ENCODE measurements at regions not wholly inside any gene's neighbourhood (a gene's known extent, or its start where the extent isn't known, plus 50 kb on each side); places are given as distances from the start of the nearest gene placed in this dataset.

GRCh38 chr20:12293900-12294299 is 376.2 kb downstream of the BTBD3 start:
- intact Hi-C loops (cut with micrococcal nuclease) = no loop called here
- ChIA-PET CTCF (no interaction called here), POLR2A (no interaction called here)
- no peak for ATAC-seq
- Mint-ChIP-seq H3K36me3 (peaks cover 0 to 6% (median 0%) of the 10 kb centered on the region in 5 donors), H3K27me3 (no peaks in the 10 kb centered on the region), H3K9me3 (peaks cover 10 to 47% (median 22%) of the 10 kb centered on the region in 11 donors), H3K4me3 (no peak overlapping the region), H3K4me1 (no peaks in the 10 kb centered on the region), H3K27ac (no peak overlapping the region)
- Histone ChIP-seq H3K27ac (ENCODE audit: low read depth, low read length) (no peak overlapping the region), H3K9me3 (ENCODE audit: control insufficient read depth in 2 of 3, low read length in 3 of 3) (peaks cover 0 to 17% (median 3%) of the 10 kb centered on the region in 3 experiments), H3K4me3 (ENCODE audit: low read length) (no peak overlapping the region), H3K4me1 (ENCODE audit: control insufficient read depth in 2 of 2, insufficient read depth in 2 of 2, low read length in 2 of 2) (no peaks in the 10 kb centered on the region), H3K27me3 (ENCODE audit: control insufficient read depth in 2 of 2, insufficient read depth in 2 of 2, low read length in 2 of 2) (peaks cover 0 to 3% of the 10 kb centered on the region in 2 donors), H3K36me3 (ENCODE audit: control insufficient read depth in 2 of 3, insufficient read depth in 3 of 3, low read length in 3 of 3) (no peaks in the 10 kb centered on the region)
- DNase-seq = no peak

DNA sequence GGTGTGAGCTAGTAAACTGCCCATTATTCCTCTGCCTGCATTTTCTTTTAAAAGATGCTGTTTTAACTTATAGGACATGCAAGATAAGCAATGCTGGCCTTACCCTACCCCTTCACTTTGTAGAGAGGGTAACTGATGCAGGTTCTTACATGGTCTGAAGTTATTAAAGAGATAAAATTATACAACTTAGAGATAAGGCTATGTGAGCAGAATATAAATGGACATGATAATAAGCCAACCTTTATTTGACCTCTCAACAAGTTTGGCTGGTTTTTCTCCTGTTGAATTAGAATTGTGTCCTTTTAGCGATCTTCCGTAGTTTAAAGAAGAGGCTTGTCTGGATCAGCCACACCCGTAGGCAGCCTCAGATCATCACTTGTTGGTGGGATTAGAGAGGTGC is 377.0 kb downstream of the BTBD3 start:
- ATAC-seq = no peak
- ChIA-PET POLR2A (no interaction called here), CTCF (no interaction called here)
- no peak for DNase-seq
- Histone ChIP-seq H3K4me1 (ENCODE audit: control insufficient read depth in 2 of 2, insufficient read depth in 2 of 2, low read length in 2 of 2) (no peaks in the 10 kb centered on the region), H3K27me3 (ENCODE audit: control insufficient read depth in 2 of 2, insufficient read depth in 2 of 2, low read length in 2 of 2) (peaks cover 0 to 3% of the 10 kb centered on the region in 2 donors), H3K36me3 (ENCODE audit: control insufficient read depth in 2 of 3, insufficient read depth in 3 of 3, low read length in 3 of 3) (no peaks in the 10 kb centered on the region), H3K9me3 (ENCODE audit: control insufficient read depth in 2 of 3, low read length in 3 of 3) (peaks cover 0 to 20% (median 3%) of the 10 kb centered on the region in 3 experiments), H3K27ac (ENCODE audit: low read depth, low read length) (no peak overlapping the region), H3K4me3 (ENCODE audit: low read length) (no peak overlapping the region)
- no peaks in the 10 kb centered on the region for H3K4me1 Mint-ChIP-seq
- peaks cover 0 to 6% (median 0%) of the 10 kb centered on the region in 5 donors for H3K36me3 Mint-ChIP-seq
- no peak overlapping the region for H3K27ac Mint-ChIP-seq
- peaks cover 5 to 49% (median 21%) of the 10 kb centered on the region in 11 donors for H3K9me3 Mint-ChIP-seq
- intact Hi-C loops (cut with micrococcal nuclease) = no loop called here
- H3K4me3 Mint-ChIP-seq = no peak overlapping the region
- H3K27me3 Mint-ChIP-seq = no peaks in the 10 kb centered on the region

GRCh38 chr20:12305188-12305950 is 387.7 kb downstream of the BTBD3 start:
- Mint-ChIP-seq H3K36me3 (no peaks in the 10 kb centered on the region), H3K27me3 (peaks cover 0 to 4% (median 0%) of the 10 kb centered on the region in 5 donors), H3K9me3 (peaks cover 2 to 45% (median 19%) of the 10 kb centered on the region in 11 donors), H3K27ac (no peak overlapping the region), H3K4me3 (no peak overlapping the region), H3K4me1 (no peaks in the 10 kb centered on the region)
- ChIA-PET POLR2A (no interaction called here), CTCF (no interaction called here)
- no peaks in the 10 kb centered on the region for H3K36me3 ChIP-seq (ENCODE audit: control insufficient read depth in 2 of 3, insufficient read depth in 3 of 3, low read length in 3 of 3)
- ATAC-seq = no peak
- no peaks in the 10 kb centered on the region for H3K4me1 ChIP-seq (ENCODE audit: control insufficient read depth in 2 of 2, insufficient read depth in 2 of 2, low read length in 2 of 2)
- no peak overlapping the region for H3K4me3 ChIP-seq (ENCODE audit: low read length)
- no peak overlapping the region for H3K27ac ChIP-seq (ENCODE audit: low read depth, low read length)
- intact Hi-C loops (cut with micrococcal nuclease) = no loop called here
- H3K27me3 ChIP-seq (ENCODE audit: control insufficient read depth in 2 of 2, insufficient read depth in 2 of 2, low read length in 2 of 2) = no peaks in the 10 kb centered on the region
- no peaks in the 10 kb centered on the region for H3K9me3 ChIP-seq (ENCODE audit: control insufficient read depth in 2 of 3, low read length in 3 of 3)
- no peak for DNase-seq

GRCh38 chr20:12306107-12306506 is 388.4 kb downstream of the BTBD3 start:
- H3K4me3 Mint-ChIP-seq = no peak overlapping the region
- H3K4me1 Mint-ChIP-seq = no peaks in the 10 kb centered on the region
- intact Hi-C loops (cut with micrococcal nuclease) = no loop called here
- H3K9me3 ChIP-seq (ENCODE audit: control insufficient read depth in 2 of 3, low read length in 3 of 3) = no peaks in the 10 kb centered on the region
- H3K36me3 Mint-ChIP-seq = no peaks in the 10 kb centered on the region
- H3K27me3 ChIP-seq (ENCODE audit: control insufficient read depth in 2 of 2, insufficient read depth in 2 of 2, low read length in 2 of 2) = no peaks in the 10 kb centered on the region
- no peaks in the 10 kb centered on the region for H3K4me1 ChIP-seq (ENCODE audit: control insufficient read depth in 2 of 2, insufficient read depth in 2 of 2, low read length in 2 of 2)
- ATAC-seq = no peak
- no peak overlapping the region for H3K4me3 ChIP-seq (ENCODE audit: low read length)
- POLR2A ChIA-PET = no interaction called here
- no peak overlapping the region for H3K27ac ChIP-seq (ENCODE audit: low read depth, low read length)
- H3K9me3 Mint-ChIP-seq = peaks cover 2 to 45% (median 20%) of the 10 kb centered on the region in 11 donors
- H3K27me3 Mint-ChIP-seq = peaks cover 0 to 4% (median 0%) of the 10 kb centered on the region in 5 donors
- no peaks in the 10 kb centered on the region for H3K36me3 ChIP-seq (ENCODE audit: control insufficient read depth in 2 of 3, insufficient read depth in 3 of 3, low read length in 3 of 3)
- H3K27ac Mint-ChIP-seq = no peak overlapping the region
- DNase-seq = no peak
- CTCF ChIA-PET = no interaction called here

- Mint-ChIP-seq H3K4me3 (no peak overlapping the region), H3K9me3 (peaks cover 0 to 16% (median 6%) of the 10 kb centered on the region in 11 donors), H3K27ac (no peak overlapping the region), H3K27me3 (no peaks in the 10 kb centered on the region), H3K4me1 (no peaks in the 10 kb centered on the region), H3K36me3 (no peaks in the 10 kb centered on the region)
- POLR2A ChIA-PET = no interaction called here
- Histone ChIP-seq H3K9me3 (ENCODE audit: control insufficient read depth in 2 of 3, low read length in 3 of 3) (no peaks in the 10 kb centered on the region), H3K4me1 (ENCODE audit: control insufficient read depth in 2 of 2, insufficient read depth in 2 of 2, low read length in 2 of 2) (no peaks in the 10 kb centered on the region), H3K27ac (ENCODE audit: low read depth, low read length) (no peak overlapping the region), H3K36me3 (ENCODE audit: control insufficient read depth in 2 of 3, insufficient read depth in 3 of 3, low read length in 3 of 3) (no peaks in the 10 kb centered on the region), H3K27me3 (ENCODE audit: control insufficient read depth in 2 of 2, insufficient read depth in 2 of 2, low read length in 2 of 2) (no peaks in the 10 kb centered on the region), H3K4me3 (ENCODE audit: low read length) (no peak overlapping the region)
- DNase-seq (no peak), ATAC-seq (no peak)
- intact Hi-C loops (cut with micrococcal nuclease) = no loop called here
- CTCF ChIA-PET = interaction anchor here (0.6 kb wide), 1 partner anchor 759 kb away, joined by 3 read pairs; no protein-coding TSS in a partner anchor
Observed at GRCh38 chr20:12311094-12311865, 393.6 kb downstream of the BTBD3 start.

- H3K4me3 ChIP-seq (ENCODE audit: low read length) = no peak overlapping the region
- Mint-ChIP-seq H3K27ac (no peak overlapping the region), H3K9me3 (peaks cover 0 to 14% (median 2%) of the 10 kb centered on the region in 11 donors), H3K4me3 (no peak overlapping the region), H3K27me3 (no peaks in the 10 kb centered on the region), H3K36me3 (no peaks in the 10 kb centered on the region), H3K4me1 (no peaks in the 10 kb centered on the region)
- H3K36me3 ChIP-seq (ENCODE audit: control insufficient read depth in 2 of 3, insufficient read depth in 3 of 3, low read length in 3 of 3) = no peaks in the 10 kb centered on the region
- ChIA-PET POLR2A (no interaction called here), CTCF (no interaction called here)
- no peaks in the 10 kb centered on the region for H3K27me3 ChIP-seq (ENCODE audit: control insufficient read depth in 2 of 2, insufficient read depth in 2 of 2, low read length in 2 of 2)
- intact Hi-C loops (cut with micrococcal nuclease) = no loop called here
- no peak for DNase-seq
- no peaks in the 10 kb centered on the region for H3K4me1 ChIP-seq (ENCODE audit: control insufficient read depth in 2 of 2, insufficient read depth in 2 of 2, low read length in 2 of 2)
- no peak for ATAC-seq
- H3K9me3 ChIP-seq (ENCODE audit: control insufficient read depth in 2 of 3, low read length in 3 of 3) = no peaks in the 10 kb centered on the region
- H3K27ac ChIP-seq (ENCODE audit: low read depth, low read length) = no peak overlapping the region
Observed at GRCh38 chr20:12315652-12316051, 398.0 kb downstream of the BTBD3 start.

Data from naive thymus-derived CD4-positive, alpha-beta T cell (primary cell).